Liver (tissue), 8 donors: ENCODE measurements at regions not wholly inside any gene's neighbourhood (a gene's known extent, or its start where the extent isn't known, plus 50 kb on each side); places are given as distances from the start of the nearest gene placed in this dataset.

Experiments
- DNase-seq: peaks from one replicate; pipeline ENCODE4 v3.0.0-alpha.2; 2017; ENCODE audit warnings: low spot score
- H3K27ac ChIP-seq, 2 donors: one replicate each; pipeline ENCODE4 v1.7.0; 2013; ENCODE audit warnings: inconsistent platforms in 2 of 2, low read length in 2 of 2, control low read depth in 1 of 2, low read depth in 1 of 2, mild to moderate bottlenecking in 1 of 2
- H3K27me3 ChIP-seq, 4 donors: one replicate each; pipeline versions ENCODE4 v1.6.1 to v1.7.0; 2013; ENCODE audit warnings: low read length in 3 of 4, inconsistent platforms in 1 of 4, mild to moderate bottlenecking in 1 of 4, moderate library complexity in 1 of 4; ENCODE audit not compliant: control insufficient read depth in 4 of 4, insufficient read depth in 4 of 4
- H3K36me3 ChIP-seq, 4 donors: one replicate each; pipeline versions ENCODE4 v1.6.1 to v1.7.0; 2013; ENCODE audit warnings: low read length in 3 of 4, mild to moderate bottlenecking in 3 of 4, low read depth in 1 of 4, moderate library complexity in 1 of 4; ENCODE audit not compliant: control insufficient read depth in 4 of 4, insufficient read depth in 3 of 4
- H3K4me1 ChIP-seq, 4 donors: one replicate each; pipeline versions ENCODE4 v1.6.1 to v1.7.0; 2013; ENCODE audit warnings: low read length in 3 of 4, mild to moderate bottlenecking in 3 of 4, moderate library complexity in 1 of 4; ENCODE audit not compliant: control insufficient read depth in 4 of 4, insufficient read depth in 4 of 4
- H3K4me3 ChIP-seq, 3 donors: one replicate each; pipeline versions ENCODE4 v1.6.1 to v1.7.0; 2013; ENCODE audit warnings: low read length in 3 of 3, control low read depth in 1 of 3, low read depth in 1 of 3, mild to moderate bottlenecking in 1 of 3
- H3K9ac ChIP-seq, 2 donors: one replicate each; pipeline ENCODE4 v1.7.0; 2013; ENCODE audit warnings: low read length in 2 of 2, mild to moderate bottlenecking in 2 of 2, moderate library complexity in 2 of 2, control low read depth in 1 of 2, low read depth in 1 of 2
- H3K9me3 ChIP-seq, 4 donors: one replicate each; pipeline versions ENCODE4 v1.6.1 to v1.7.0; 2013; ENCODE audit warnings: low read length in 3 of 4; ENCODE audit not compliant: control insufficient read depth in 4 of 4
- ATF3 ChIP-seq: IDR thresholded peaks from 2 replicates; pipeline ENCODE4 v1.6.1; 2016; ENCODE audit warnings: antibody characterized with exemption
- EGR1 ChIP-seq, 2 donors: IDR thresholded peaks; 2 replicates each; pipeline ENCODE4 v1.6.1; 2016 to 2018; ENCODE audit warnings: antibody characterized with exemption in 2 of 2, low read depth in 2 of 2
- FOXA1 ChIP-seq: IDR thresholded peaks from 2 replicates; pipeline ENCODE4 v1.6.1; 2016; ENCODE audit warnings: antibody characterized with exemption
- FOXA2 ChIP-seq: IDR thresholded peaks from 2 replicates; pipeline ENCODE4 v1.6.1; 2016; ENCODE audit warnings: antibody characterized with exemption
- GABPA ChIP-seq, 2 donors: IDR thresholded peaks in 1 of 2; conservative IDR thresholded peaks in 1 of 2; 2 replicates each; pipeline ENCODE4 v1.6.1; 2016; ENCODE audit warnings: antibody characterized with exemption in 2 of 2, mild to moderate bottlenecking in 1 of 2, moderate library complexity in 1 of 2
- HNF4A ChIP-seq, 2 donors: conservative IDR thresholded peaks; 2 replicates each; pipeline ENCODE4 v1.6.1; 2016; ENCODE audit warnings: antibody characterized with exemption in 2 of 2, mild to moderate bottlenecking in 2 of 2
- HNF4G ChIP-seq: IDR thresholded peaks from 2 replicates; pipeline ENCODE4 v1.6.1; 2016; ENCODE audit warnings: antibody characterized with exemption
- JUND ChIP-seq, 2 donors: IDR thresholded peaks; 2 replicates each; pipeline ENCODE4 v1.6.1; 2016; ENCODE audit warnings: antibody characterized with exemption in 2 of 2
- NR2F2 ChIP-seq: IDR thresholded peaks from 2 replicates; pipeline ENCODE4 v1.6.1; 2016; ENCODE audit warnings: antibody characterized with exemption
- RAD21 ChIP-seq, 2 donors: IDR thresholded peaks; 2 replicates each; pipeline ENCODE4 v1.6.1; 2016; ENCODE audit warnings: antibody characterized with exemption in 2 of 2, mild to moderate bottlenecking in 2 of 2
- RXRA ChIP-seq, 2 donors: IDR thresholded peaks; 2 replicates each; pipeline ENCODE4 v1.6.1; 2017 to 2018; ENCODE audit warnings: antibody characterized with exemption in 2 of 2, mild to moderate bottlenecking in 1 of 2
- SP1 ChIP-seq: IDR thresholded peaks from 2 replicates; pipeline ENCODE4 v1.6.1; 2018; ENCODE audit warnings: antibody characterized with exemption, mild to moderate bottlenecking
- TAF1 ChIP-seq: conservative IDR thresholded peaks from 2 replicates; pipeline ENCODE4 v1.6.1; 2016; ENCODE audit warnings: antibody characterized with exemption, mild to moderate bottlenecking
- YY1 ChIP-seq: IDR thresholded peaks from 2 replicates; pipeline ENCODE4 v1.6.1; 2016; ENCODE audit warnings: antibody characterized with exemption, mild to moderate bottlenecking
- WGBS: extraction: QIAGEN DNeasy Blood & Tissue Kit; methylation state at CpG from one replicate; pipeline ENCODE4 v1.1.7; 2013; 5-methylcytosine and 5-hydroxymethylcytosine counted together
- TF ChIP-seq, protein P1 (sequence below): IDR thresholded peaks from 2 replicates; pipeline ENCODE4 v1.6.1; 2016; ENCODE audit warnings: antibody characterized with exemption
- TF ChIP-seq, protein P2 (sequence below): IDR thresholded peaks from 2 replicates; pipeline ENCODE4 v1.6.1; 2016; ENCODE audit warnings: antibody characterized with exemption
- TF ChIP-seq, protein P3 (sequence below): fragments of 150-350 bp; IDR thresholded peaks from 2 replicates; pipeline ENCODE4 v1.5.1; 2017; ENCODE audit warnings: improper control_type of control experiment, low read depth, low read length; ENCODE audit not compliant: missing input control
- TF ChIP-seq, protein P4 (sequence below): IDR thresholded peaks from 2 replicates; pipeline ENCODE4 v1.6.1; 2016; ENCODE audit warnings: antibody characterized with exemption, mild to moderate bottlenecking
- donor health status: healthy.
- donor health status: healthy.
- donor health status: healthy.
- donor health status: healthy.
- donor health status: healthy.

DNA sequence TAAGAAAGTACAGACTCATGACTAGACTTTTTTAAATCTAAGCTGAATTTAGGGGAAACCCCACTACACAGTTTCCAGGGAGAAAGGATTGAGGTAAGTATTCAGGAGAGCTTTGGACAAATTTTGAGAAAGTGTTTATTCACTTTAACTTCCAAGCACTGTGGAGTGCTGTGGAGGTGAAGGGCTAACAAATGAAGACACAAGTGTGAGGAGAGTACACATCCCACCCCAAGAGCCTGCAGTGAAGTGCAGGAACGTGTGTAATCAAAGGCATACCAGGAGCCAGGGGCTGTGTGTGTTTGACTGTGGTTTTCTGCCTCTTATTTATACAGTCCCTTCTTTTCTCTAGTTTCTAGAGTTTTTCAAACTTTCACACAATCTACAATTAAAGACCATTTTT lies 118.3 kb downstream of the CMPK2 start:
- TF ChIP-seq EGR1 (IDR thresholded peaks at IDR 0.05; ENCODE audit: low read depth in 2 of 2): no peak
- TF ChIP-seq HNF4A (conservative IDR thresholded peaks at IDR 0.05): no peak
- TF ChIP-seq TAF1: no peak
- no peak for TF ChIP-seq FOXA2
- no peak for TF ChIP-seq YY1
- no peak for TF ChIP-seq HNF4G
- no peak for TF ChIP-seq NR2F2
- no peak for TF ChIP-seq SP1
- H3K9me3 ChIP-seq: no peaks in the 10 kb centered on the region
- 34% methylated on average over 1 of the region's 1 CpG for WGBS

DNA sequence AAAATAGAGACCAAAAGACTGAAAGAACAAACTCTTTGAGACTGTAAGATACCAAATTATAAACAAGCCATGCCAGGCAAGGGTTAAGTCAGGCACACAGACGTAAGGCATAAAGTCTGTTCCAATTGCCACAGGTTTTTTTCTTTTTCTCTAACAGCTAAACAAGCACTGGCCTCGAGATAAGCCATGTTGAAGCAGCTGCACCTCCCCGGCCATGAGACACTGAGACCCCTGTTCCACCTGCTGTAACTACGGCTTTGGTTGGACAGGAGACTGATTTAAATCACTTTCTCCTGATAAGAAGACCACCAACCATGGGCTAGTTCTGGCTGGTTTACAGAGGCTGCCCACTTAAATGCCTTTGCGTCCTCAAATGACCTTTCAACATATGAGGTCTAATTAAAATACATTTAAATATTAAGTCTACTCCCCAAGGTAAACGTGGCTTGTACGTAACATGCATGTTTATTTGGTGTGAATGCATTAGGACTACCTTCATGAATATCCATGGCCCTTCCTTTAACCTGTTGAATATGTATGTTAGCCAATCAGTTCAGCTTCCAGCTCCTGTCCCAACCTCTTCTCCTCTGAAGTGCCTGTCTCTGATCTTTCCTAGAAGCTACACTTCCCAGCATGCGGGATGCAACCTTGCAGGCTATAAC lies 117.2 kb downstream of the CMPK2 start:
- H3K9ac ChIP-seq: no peak overlapping the region
- H3K27ac ChIP-seq: no peak overlapping the region
- WGBS: 35% methylated on average over 8 of the region's 8 CpGs
- no peak for TF ChIP-seq JUND (IDR thresholded peaks at IDR 0.05)
- TF ChIP-seq, protein P1, sequence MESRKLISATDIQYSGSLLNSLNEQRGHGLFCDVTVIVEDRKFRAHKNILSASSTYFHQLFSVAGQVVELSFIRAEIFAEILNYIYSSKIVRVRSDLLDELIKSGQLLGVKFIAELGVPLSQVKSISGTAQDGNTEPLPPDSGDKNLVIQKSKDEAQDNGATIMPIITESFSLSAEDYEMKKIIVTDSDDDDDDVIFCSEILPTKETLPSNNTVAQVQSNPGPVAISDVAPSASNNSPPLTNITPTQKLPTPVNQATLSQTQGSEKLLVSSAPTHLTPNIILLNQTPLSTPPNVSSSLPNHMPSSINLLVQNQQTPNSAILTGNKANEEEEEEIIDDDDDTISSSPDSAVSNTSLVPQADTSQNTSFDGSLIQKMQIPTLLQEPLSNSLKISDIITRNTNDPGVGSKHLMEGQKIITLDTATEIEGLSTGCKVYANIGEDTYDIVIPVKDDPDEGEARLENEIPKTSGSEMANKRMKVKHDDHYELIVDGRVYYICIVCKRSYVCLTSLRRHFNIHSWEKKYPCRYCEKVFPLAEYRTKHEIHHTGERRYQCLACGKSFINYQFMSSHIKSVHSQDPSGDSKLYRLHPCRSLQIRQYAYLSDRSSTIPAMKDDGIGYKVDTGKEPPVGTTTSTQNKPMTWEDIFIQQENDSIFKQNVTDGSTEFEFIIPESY: no peak
- no peak for TF ChIP-seq RXRA (IDR thresholded peaks at IDR 0.05)
- TF ChIP-seq YY1: no peak
- TF ChIP-seq HNF4G: no peak
- no peak for TF ChIP-seq ATF3
- no peak for TF ChIP-seq HNF4A (conservative IDR thresholded peaks at IDR 0.05)
- TF ChIP-seq, protein P2, sequence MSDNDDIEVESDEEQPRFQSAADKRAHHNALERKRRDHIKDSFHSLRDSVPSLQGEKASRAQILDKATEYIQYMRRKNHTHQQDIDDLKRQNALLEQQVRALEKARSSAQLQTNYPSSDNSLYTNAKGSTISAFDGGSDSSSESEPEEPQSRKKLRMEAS: no peak
- no peak for TF ChIP-seq FOXA2
- no peak for TF ChIP-seq RAD21 (IDR thresholded peaks at IDR 0.05)
- no peak for TF ChIP-seq FOXA1
- TF ChIP-seq, protein P3, sequence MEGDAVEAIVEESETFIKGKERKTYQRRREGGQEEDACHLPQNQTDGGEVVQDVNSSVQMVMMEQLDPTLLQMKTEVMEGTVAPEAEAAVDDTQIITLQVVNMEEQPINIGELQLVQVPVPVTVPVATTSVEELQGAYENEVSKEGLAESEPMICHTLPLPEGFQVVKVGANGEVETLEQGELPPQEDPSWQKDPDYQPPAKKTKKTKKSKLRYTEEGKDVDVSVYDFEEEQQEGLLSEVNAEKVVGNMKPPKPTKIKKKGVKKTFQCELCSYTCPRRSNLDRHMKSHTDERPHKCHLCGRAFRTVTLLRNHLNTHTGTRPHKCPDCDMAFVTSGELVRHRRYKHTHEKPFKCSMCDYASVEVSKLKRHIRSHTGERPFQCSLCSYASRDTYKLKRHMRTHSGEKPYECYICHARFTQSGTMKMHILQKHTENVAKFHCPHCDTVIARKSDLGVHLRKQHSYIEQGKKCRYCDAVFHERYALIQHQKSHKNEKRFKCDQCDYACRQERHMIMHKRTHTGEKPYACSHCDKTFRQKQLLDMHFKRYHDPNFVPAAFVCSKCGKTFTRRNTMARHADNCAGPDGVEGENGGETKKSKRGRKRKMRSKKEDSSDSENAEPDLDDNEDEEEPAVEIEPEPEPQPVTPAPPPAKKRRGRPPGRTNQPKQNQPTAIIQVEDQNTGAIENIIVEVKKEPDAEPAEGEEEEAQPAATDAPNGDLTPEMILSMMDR: no peak
- TF ChIP-seq EGR1 (IDR thresholded peaks at IDR 0.05; ENCODE audit: low read depth in 2 of 2): no peak
- no peak for TF ChIP-seq NR2F2
- TF ChIP-seq GABPA (IDR thresholded peaks at IDR 0.05 in 1 of 2, conservative IDR thresholded peaks at IDR 0.05 in 1 of 2): no peak
- TF ChIP-seq, protein P4, sequence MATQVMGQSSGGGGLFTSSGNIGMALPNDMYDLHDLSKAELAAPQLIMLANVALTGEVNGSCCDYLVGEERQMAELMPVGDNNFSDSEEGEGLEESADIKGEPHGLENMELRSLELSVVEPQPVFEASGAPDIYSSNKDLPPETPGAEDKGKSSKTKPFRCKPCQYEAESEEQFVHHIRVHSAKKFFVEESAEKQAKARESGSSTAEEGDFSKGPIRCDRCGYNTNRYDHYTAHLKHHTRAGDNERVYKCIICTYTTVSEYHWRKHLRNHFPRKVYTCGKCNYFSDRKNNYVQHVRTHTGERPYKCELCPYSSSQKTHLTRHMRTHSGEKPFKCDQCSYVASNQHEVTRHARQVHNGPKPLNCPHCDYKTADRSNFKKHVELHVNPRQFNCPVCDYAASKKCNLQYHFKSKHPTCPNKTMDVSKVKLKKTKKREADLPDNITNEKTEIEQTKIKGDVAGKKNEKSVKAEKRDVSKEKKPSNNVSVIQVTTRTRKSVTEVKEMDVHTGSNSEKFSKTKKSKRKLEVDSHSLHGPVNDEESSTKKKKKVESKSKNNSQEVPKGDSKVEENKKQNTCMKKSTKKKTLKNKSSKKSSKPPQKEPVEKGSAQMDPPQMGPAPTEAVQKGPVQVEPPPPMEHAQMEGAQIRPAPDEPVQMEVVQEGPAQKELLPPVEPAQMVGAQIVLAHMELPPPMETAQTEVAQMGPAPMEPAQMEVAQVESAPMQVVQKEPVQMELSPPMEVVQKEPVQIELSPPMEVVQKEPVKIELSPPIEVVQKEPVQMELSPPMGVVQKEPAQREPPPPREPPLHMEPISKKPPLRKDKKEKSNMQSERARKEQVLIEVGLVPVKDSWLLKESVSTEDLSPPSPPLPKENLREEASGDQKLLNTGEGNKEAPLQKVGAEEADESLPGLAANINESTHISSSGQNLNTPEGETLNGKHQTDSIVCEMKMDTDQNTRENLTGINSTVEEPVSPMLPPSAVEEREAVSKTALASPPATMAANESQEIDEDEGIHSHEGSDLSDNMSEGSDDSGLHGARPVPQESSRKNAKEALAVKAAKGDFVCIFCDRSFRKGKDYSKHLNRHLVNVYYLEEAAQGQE: no peak
- no peak for TF ChIP-seq TAF1
- TF ChIP-seq SP1: no peak
- DNase-seq: no peak
- H3K9me3 ChIP-seq: no peaks in the 10 kb centered on the region
- peaks cover 0 to 4% (median 0%) of the 10 kb centered on the region in 4 donors for H3K27me3 ChIP-seq
- no peak overlapping the region for H3K4me3 ChIP-seq
- H3K4me1 ChIP-seq: peaks cover 0 to 2% (median 0%) of the 10 kb centered on the region in 4 donors
- no peaks in the 10 kb centered on the region for H3K36me3 ChIP-seq

More for the DNA sequence above, 118.3 kb downstream of the CMPK2 start:
- Histone ChIP-seq H3K9ac (no peak overlapping the region), H3K4me3 (no peak overlapping the region), H3K27me3 (peaks cover 0 to 4% (median 0%) of the 10 kb centered on the region in 4 donors), H3K36me3 (no peaks in the 10 kb centered on the region), H3K4me1 (peaks cover 0 to 2% (median 0%) of the 10 kb centered on the region in 4 donors), H3K27ac (no peak overlapping the region)
- DNase-seq: no peak
